Heart right ventricle (tissue), 16 donors: ENCODE measurements at regions not wholly inside any gene's neighbourhood (a gene's known extent, or its start where the extent isn't known, plus 50 kb on each side); places are given as distances from the start of the nearest gene placed in this dataset.

Source experiments
- ATAC-seq, 8 donors: fragments of 200-7000 bp; cut with Tn5 transposase; one replicate each; pipeline ENCODE4 v1.9.1; 2020; ENCODE audit warnings: mild to moderate bottlenecking in 8 of 8, moderate library complexity in 8 of 8, moderate number of reproducible peaks in 1 of 8
- DNase-seq, 2 donors: peaks; one replicate each; pipeline ENCODE4 v3.0.0-alpha.2; 2020
- H3K27ac ChIP-seq, 10 donors: fragments of 200-600 bp; sonication (generic) in 2 of 10; one replicate each; pipeline versions ENCODE4 v1.5.0 to v1.8.0; 2020 to 2022; ENCODE audit warnings: mild to moderate bottlenecking in 3 of 10
- H3K27me3 ChIP-seq, 7 donors: fragments of 200-600 bp; one replicate each; pipeline ENCODE4 v1.8.0; 2021 to 2022; ENCODE audit warnings: mild to moderate bottlenecking in 2 of 7
- H3K36me3 ChIP-seq, 9 donors: fragments of 200-600 bp; sonication (generic) in 1 of 9; one replicate each; pipeline versions ENCODE4 v1.5.0 to v1.8.0; 2020 to 2022; ENCODE audit warnings: mild to moderate bottlenecking in 2 of 9
- H3K4me1 ChIP-seq, 9 donors: fragments of 200-600 bp; sonication (generic) in 1 of 9; one replicate each; pipeline versions ENCODE4 v1.5.0 to v1.8.0; 2020 to 2022; ENCODE audit warnings: mild to moderate bottlenecking in 4 of 9
- H3K4me3 ChIP-seq, 10 donors: fragments of 200-600 bp; sonication (generic) in 2 of 10; one replicate each; pipeline versions ENCODE4 v1.5.0 to v1.8.0; 2020 to 2022; ENCODE audit warnings: mild to moderate bottlenecking in 7 of 10, moderate library complexity in 2 of 10
- H3K9me3 ChIP-seq, 11 donors: fragments of 200-600 bp in 10 of 11; sonication (generic) in 2 of 11; one replicate each; pipeline versions ENCODE4 v1.5.0 to v1.8.0; 2013 to 2022; ENCODE audit warnings: mild to moderate bottlenecking in 2 of 11, control low read depth in 1 of 11, moderate library complexity in 1 of 11
- CTCF ChIP-seq, 9 donors: fragments of 200-600 bp; sonication (generic) in 2 of 9; IDR thresholded peaks; one replicate each; pipeline versions ENCODE4 v1.5.0 to v1.8.0; 2021 to 2022; ENCODE audit warnings: antibody characterized with exemption in 9 of 9, mild to moderate bottlenecking in 5 of 9, moderate library complexity in 1 of 9
- WGBS, 2 donors: extraction: QIAGEN DNeasy Blood & Tissue Kit; methylation state at CpG; one replicate each; pipeline ENCODE4 v1.1.7; 2013; ENCODE audit warnings: inconsistent platforms in 1 of 2; 5-methylcytosine and 5-hydroxymethylcytosine counted together
- intact Hi-C, 10 donors: fragments of 100-400 bp; cut with DNase I; formaldehyde crosslinking; loops; one replicate each; pipeline versions ENCODE4 v1.11.1 to v1.14.2; 2022
- donor health status: Arrhythmogenic right ventricular cardiomyopathy.
- donor health status: ischemic (EF 13 %, LVEDD 7.1; RV severe dilation, severe dysfunction).
- donor health status: healthy with polysubstance abuse.
- donor health status: DM: no; HTN: yes; CAD: no.
- donor health status: DM: no; HTN: no; CAD: no.
- donor health status: ischemic (EF 25% LVEDD 6.9; RV normal size, moderate dysfunction).
- donor health status: ischemic (EF 25% LVEDD 5.7; RV mildly dilated, moderate dysfunction).
- donor health status: healthy.
- donor health status: DM: yes; HTN: yes; CAD: no.
- donor health status: Ischemic cardiomyopathy.
- donor health status: ischemic (EF 35%, LVEDD 5.7; RV mildly dilated, moderate dysfunction).
- donor health status: nonischemic (EF 11% LVEDD 7.7; RV severe dilation, severe dysfunction).
- donor health status: DM: yes; HTN: yes; CAD: no.
- donor health status: PGD.
- donor health status: ischemic (EF 29% LVEDD 5.4; RV normal size, mild dysfunction).
- donor health status: nonischemic (EF 23%, LVEDD 6.1; RV moderate dilation, normal function).

- no peaks in the 10 kb centered on the region for H3K36me3 ChIP-seq
- DNase-seq (no peak), ATAC-seq (no peak)
- TF ChIP-seq CTCF (IDR thresholded peaks at IDR 0.05): no peak
- intact Hi-C loops: no loop called here
- no peaks in the 10 kb centered on the region for H3K9me3 ChIP-seq
- peaks cover 0 to 25% (median 8%) of the 10 kb centered on the region in 9 donors for H3K4me1 ChIP-seq
- no peak overlapping the region for H3K4me3 ChIP-seq
- WGBS, 2 donors: 72 to 78% methylated on average over 1 of the region's 1 CpG
- no peak overlapping the region for H3K27ac ChIP-seq
- H3K27me3 ChIP-seq: peaks cover 0 to 11% (median 0%) of the 10 kb centered on the region in 7 donors
Observed at GRCh38 chr5:103353581-103353980, 95.0 kb downstream of the MACIR start.

GRCh38 chr5:103347716-103348423 is 89.3 kb downstream of the MACIR start:
- WGBS, 2 donors: 70 to 74% methylated on average over 4 of the region's 4 CpGs
- no peak for ATAC-seq
- Histone ChIP-seq H3K4me1 (no peaks in the 10 kb centered on the region), H3K27ac (no peak overlapping the region), H3K4me3 (no peak overlapping the region), H3K9me3 (no peaks in the 10 kb centered on the region), H3K36me3 (no peaks in the 10 kb centered on the region), H3K27me3 (peaks cover 0 to 9% (median 0%) of the 10 kb centered on the region in 7 donors)
- intact Hi-C loops: no loop called here
- no peak for DNase-seq
- no peak for TF ChIP-seq CTCF (IDR thresholded peaks at IDR 0.05)

GRCh38 chr5:103346162-103346748 is 87.7 kb downstream of the MACIR start:
- WGBS, 2 donors: 68 to 71% methylated on average over 11 of the region's 11 CpGs
- ATAC-seq: no peak
- H3K27ac ChIP-seq: no peak overlapping the region

GRCh38 chr5:103345461-103345860 is 86.9 kb downstream of the MACIR start:
- Histone ChIP-seq H3K4me1 (no peaks in the 10 kb centered on the region), H3K9me3 (peaks cover 0 to 11% (median 0%) of the 10 kb centered on the region in 11 donors), H3K36me3 (no peaks in the 10 kb centered on the region), H3K27me3 (peaks cover 0 to 8% (median 0%) of the 10 kb centered on the region in 7 donors), H3K27ac (no peak overlapping the region), H3K4me3 (no peak overlapping the region)
- intact Hi-C loops: no loop called here
- DNase-seq (no peak), ATAC-seq (no peak)
- TF ChIP-seq CTCF (IDR thresholded peaks at IDR 0.05): no peak
- 90 to 93% methylated on average over 3 of the region's 3 CpGs for WGBS, 2 donors

More at GRCh38 chr5:103346162-103346748, 87.7 kb downstream of the MACIR start:
- Histone ChIP-seq H3K27me3 (peaks cover 0 to 8% (median 0%) of the 10 kb centered on the region in 7 donors), H3K4me3 (no peak overlapping the region), H3K9me3 (peaks cover 0 to 11% (median 0%) of the 10 kb centered on the region in 11 donors), H3K4me1 (no peaks in the 10 kb centered on the region), H3K36me3 (no peaks in the 10 kb centered on the region)
- intact Hi-C loops: no loop called here
- no peak for DNase-seq
- no peak for TF ChIP-seq CTCF (IDR thresholded peaks at IDR 0.05)
